ENCODE measurements at regions not wholly inside any gene's neighbourhood (a gene's known extent, or its start where the extent isn't known, plus 50 kb on each side); places are given as distances from the start of the nearest gene placed in this dataset.

DNA sequence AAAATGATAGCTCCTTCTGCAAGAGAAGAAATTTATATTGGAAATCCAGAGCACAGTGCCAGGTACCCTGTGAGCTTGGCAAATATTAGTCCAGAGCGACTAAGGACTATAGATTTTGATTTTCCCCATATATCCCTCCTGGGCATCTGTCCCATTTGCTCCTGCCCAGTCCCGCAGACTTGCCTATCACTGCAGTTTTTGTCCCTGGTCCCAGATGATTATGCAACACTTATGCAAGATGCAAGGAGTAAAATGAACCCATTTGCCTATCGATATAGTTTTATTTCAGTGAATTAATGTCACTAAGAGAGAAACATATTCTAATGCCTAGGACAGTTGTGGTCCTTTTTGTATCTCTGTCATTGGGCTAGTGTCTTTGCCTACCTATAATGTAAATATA, 215.9 kb upstream of the BMP4 start:
- no peak for TF ChIP-seq EZH2 (IDR thresholded peaks at IDR 0.05; ENCODE audit: low read depth)
- TF ChIP-seq, protein P1, sequence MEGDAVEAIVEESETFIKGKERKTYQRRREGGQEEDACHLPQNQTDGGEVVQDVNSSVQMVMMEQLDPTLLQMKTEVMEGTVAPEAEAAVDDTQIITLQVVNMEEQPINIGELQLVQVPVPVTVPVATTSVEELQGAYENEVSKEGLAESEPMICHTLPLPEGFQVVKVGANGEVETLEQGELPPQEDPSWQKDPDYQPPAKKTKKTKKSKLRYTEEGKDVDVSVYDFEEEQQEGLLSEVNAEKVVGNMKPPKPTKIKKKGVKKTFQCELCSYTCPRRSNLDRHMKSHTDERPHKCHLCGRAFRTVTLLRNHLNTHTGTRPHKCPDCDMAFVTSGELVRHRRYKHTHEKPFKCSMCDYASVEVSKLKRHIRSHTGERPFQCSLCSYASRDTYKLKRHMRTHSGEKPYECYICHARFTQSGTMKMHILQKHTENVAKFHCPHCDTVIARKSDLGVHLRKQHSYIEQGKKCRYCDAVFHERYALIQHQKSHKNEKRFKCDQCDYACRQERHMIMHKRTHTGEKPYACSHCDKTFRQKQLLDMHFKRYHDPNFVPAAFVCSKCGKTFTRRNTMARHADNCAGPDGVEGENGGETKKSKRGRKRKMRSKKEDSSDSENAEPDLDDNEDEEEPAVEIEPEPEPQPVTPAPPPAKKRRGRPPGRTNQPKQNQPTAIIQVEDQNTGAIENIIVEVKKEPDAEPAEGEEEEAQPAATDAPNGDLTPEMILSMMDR (conservative IDR thresholded peaks at IDR 0.05) = no peak
